ENCODE measurements at regions not wholly inside any gene's neighbourhood (a gene's known extent, or its start where the extent isn't known, plus 50 kb on each side); places are given as distances from the start of the nearest gene placed in this dataset.

DNA sequence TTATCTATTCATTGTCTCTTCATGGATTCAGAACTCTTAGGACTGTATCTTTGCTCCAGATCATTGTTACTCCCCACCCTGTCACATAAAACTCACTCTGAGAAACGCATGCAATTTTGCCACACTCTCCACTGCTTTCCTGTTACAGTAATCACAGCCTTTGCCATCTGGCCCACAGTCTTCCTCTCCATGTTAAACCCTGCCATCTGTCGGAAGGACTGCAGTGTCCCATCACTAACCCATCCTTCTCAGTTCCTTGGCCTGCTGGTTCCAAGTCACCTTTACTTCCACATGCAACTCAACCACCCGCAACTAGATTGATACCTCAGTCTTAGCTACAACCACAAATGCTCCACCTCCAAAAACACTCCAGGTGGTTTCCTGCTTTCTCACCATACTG is 308.7 kb upstream of the FAM241A start:
- ATAC-seq (ENCODE audit: low read depth) (no peak), DNase-seq (no peak)
- Histone ChIP-seq H4K91ac (ENCODE audit: insufficient read depth, low read depth, low read length) (no peak overlapping the region), H3K9me3 (ENCODE audit: control insufficient read depth, insufficient read depth, low read length) (no peaks in the 10 kb centered on the region), H3K56ac (ENCODE audit: extremely low read depth, insufficient read depth, low read length) (no peak overlapping the region), H3K4me1 (ENCODE audit: control insufficient read depth, insufficient read depth, low read length) (no peaks in the 10 kb centered on the region), H3K23ac (ENCODE audit: low read depth, low read length) (no peak overlapping the region), H3K27ac (ENCODE audit: insufficient read depth, low read length) (no peak overlapping the region), H3K79me1 (ENCODE audit: low read depth in 1 of 2, low read length in 2 of 2) (no peaks in the 10 kb centered on the region), H2BK5ac (ENCODE audit: low read depth, low read length, poor library complexity, severe bottlenecking) (no peak overlapping the region), H2AK9ac (replicated peaks; ENCODE audit: low read depth, low read length, poor library complexity) (no peak overlapping the region), H4K20me1 (ENCODE audit: insufficient read depth, low read length) (no peaks in the 10 kb centered on the region), H3K4me2 (ENCODE audit: low read depth, low read length) (no peak overlapping the region), H2AFZ (replicated peaks; ENCODE audit: low read length, poor library complexity) (no peak overlapping the region), H3K9me1 (ENCODE audit: insufficient read depth, low read length) (no peaks in the 10 kb centered on the region), H3K4ac (ENCODE audit: low read depth, low read length) (no peak overlapping the region), H4K5ac (ENCODE audit: low read depth, low read length) (no peak overlapping the region), H3K36me3 (ENCODE audit: control insufficient read depth, insufficient read depth, low read length) (no peaks in the 10 kb centered on the region), H2BK15ac (ENCODE audit: low read depth, low read length) (no peak overlapping the region), H2BK120ac (ENCODE audit: low read depth, low read length) (no peak overlapping the region), H3K4me3 (ENCODE audit: insufficient read depth, low read depth, low read length) (no peak overlapping the region), H4K8ac (ENCODE audit: low read depth in 2 of 2, low read length in 2 of 2) (no peak overlapping the region), H2BK20ac (ENCODE audit: low read depth, low read length) (no peak overlapping the region), H3K18ac (ENCODE audit: low read depth, low read length) (no peak overlapping the region), H3K27me3 (ENCODE audit: control insufficient read depth, insufficient read depth, low read length) (no peaks in the 10 kb centered on the region), H3K14ac (replicated peaks; ENCODE audit: low read depth, low read length) (no peak overlapping the region), H2AK5ac (ENCODE audit: low read depth, low read length) (no peak overlapping the region), H3K9ac (ENCODE audit: low read depth, low read length) (no peak overlapping the region)
- in situ Hi-C loops (cut with MboI; ENCODE audit: low sequenced_read_pairs), result no loop called here
- TF ChIP-seq, protein P1, sequence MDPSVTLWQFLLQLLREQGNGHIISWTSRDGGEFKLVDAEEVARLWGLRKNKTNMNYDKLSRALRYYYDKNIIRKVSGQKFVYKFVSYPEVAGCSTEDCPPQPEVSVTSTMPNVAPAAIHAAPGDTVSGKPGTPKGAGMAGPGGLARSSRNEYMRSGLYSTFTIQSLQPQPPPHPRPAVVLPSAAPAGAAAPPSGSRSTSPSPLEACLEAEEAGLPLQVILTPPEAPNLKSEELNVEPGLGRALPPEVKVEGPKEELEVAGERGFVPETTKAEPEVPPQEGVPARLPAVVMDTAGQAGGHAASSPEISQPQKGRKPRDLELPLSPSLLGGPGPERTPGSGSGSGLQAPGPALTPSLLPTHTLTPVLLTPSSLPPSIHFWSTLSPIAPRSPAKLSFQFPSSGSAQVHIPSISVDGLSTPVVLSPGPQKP (IDR thresholded peaks at IDR 0.05; ENCODE audit: borderline replicate concordance, low read depth, low read length), result no peak
- TF ChIP-seq BHLHE40 (IDR thresholded peaks at IDR 0.05; ENCODE audit: low read depth, low read length) (no peak), RCOR1 (IDR thresholded peaks at IDR 0.05; ENCODE audit: insufficient replicate concordance, low read length) (no peak), FOS (IDR thresholded peaks at IDR 0.05; ENCODE audit: low read depth, low read length) (no peak), MXI1 (IDR thresholded peaks at IDR 0.05; ENCODE audit: borderline replicate concordance, low read depth, low read length) (no peak), RAD21 (IDR thresholded peaks at IDR 0.05; ENCODE audit: low read length) (no peak), NFE2L2 (IDR thresholded peaks at IDR 0.05; ENCODE audit: low read depth, low read length) (no peak), RFX5 (IDR thresholded peaks at IDR 0.05; ENCODE audit: low read depth, low read length) (no peak), CEBPB (IDR thresholded peaks at IDR 0.05; ENCODE audit: low read depth, low read length) (no peak), CHD1 (IDR thresholded peaks at IDR 0.05; ENCODE audit: low read depth, low read length) (no peak), POLR2A (IDR thresholded peaks at IDR 0.05; ENCODE audit: low read depth, low read length) (no peak), SMC3 (IDR thresholded peaks at IDR 0.05; ENCODE audit: low read depth, low read length) (no peak)
- TF ChIP-seq, protein P2, sequence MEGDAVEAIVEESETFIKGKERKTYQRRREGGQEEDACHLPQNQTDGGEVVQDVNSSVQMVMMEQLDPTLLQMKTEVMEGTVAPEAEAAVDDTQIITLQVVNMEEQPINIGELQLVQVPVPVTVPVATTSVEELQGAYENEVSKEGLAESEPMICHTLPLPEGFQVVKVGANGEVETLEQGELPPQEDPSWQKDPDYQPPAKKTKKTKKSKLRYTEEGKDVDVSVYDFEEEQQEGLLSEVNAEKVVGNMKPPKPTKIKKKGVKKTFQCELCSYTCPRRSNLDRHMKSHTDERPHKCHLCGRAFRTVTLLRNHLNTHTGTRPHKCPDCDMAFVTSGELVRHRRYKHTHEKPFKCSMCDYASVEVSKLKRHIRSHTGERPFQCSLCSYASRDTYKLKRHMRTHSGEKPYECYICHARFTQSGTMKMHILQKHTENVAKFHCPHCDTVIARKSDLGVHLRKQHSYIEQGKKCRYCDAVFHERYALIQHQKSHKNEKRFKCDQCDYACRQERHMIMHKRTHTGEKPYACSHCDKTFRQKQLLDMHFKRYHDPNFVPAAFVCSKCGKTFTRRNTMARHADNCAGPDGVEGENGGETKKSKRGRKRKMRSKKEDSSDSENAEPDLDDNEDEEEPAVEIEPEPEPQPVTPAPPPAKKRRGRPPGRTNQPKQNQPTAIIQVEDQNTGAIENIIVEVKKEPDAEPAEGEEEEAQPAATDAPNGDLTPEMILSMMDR (conservative IDR thresholded peaks at IDR 0.05; ENCODE audit: low read depth, low read length), result no peak
- TF ChIP-seq, protein P3, sequence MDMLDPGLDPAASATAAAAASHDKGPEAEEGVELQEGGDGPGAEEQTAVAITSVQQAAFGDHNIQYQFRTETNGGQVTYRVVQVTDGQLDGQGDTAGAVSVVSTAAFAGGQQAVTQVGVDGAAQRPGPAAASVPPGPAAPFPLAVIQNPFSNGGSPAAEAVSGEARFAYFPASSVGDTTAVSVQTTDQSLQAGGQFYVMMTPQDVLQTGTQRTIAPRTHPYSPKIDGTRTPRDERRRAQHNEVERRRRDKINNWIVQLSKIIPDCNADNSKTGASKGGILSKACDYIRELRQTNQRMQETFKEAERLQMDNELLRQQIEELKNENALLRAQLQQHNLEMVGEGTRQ (IDR thresholded peaks at IDR 0.05; ENCODE audit: low read depth, low read length), result no peak
- BruUV-seq (replicated peaks), result no TSS peak
- WGBS, 2 experiments (ENCODE audit: extremely low coverage in 2 of 2, insufficient read length in 1 of 2), result 72% methylated on average over 3 of the region's 3 CpGs; no CpG with 5 or more reads in 1 of the 2 experiments
- ChIA-PET POLR2A (ENCODE audit: unreplicated experiment) (no interaction called here), CTCF (no interaction called here)
- dilution Hi-C loops (cut with HindIII; ENCODE audit: low sequenced_read_pairs, unreplicated experiment), result no loop called here
- intact Hi-C loops (cut with micrococcal nuclease), result no loop called here

All from IMR-90 (cell line).